ENCODE measurements at regions not wholly inside any gene's neighbourhood (a gene's known extent, or its start where the extent isn't known, plus 50 kb on each side); places are given as distances from the start of the nearest gene placed in this dataset.

DNA sequence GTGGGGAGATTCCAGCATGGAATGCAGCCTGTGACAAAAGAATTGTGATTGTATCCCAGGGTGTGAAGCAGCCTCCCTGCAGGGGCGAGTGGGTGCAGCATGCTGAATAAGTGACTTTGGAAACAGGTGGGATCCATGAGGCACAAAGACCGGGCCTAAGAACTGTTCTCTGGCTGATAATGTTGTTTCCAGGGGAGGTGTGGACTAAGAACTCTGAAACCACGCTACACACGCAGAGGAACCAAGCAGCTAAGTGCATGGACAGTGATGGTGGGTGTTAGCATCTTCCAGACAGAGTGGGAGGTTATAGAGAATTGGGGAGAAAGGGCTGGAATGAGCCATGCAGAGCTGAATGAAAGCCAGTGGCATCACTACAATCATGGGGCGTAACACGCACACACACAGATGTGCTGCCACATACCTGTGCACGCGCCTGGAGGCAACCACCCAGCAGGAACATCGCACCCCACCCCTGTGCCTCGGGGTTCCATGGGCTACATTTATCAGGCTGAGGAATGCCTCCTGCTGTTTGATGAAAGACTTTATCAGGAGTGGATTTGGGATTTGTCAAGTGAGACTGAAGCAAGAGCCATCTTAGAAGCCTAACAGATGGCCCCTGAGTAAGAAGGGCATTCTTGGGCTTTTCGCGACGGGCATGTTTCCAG lies 424.5 kb upstream of the SALL3 start:
- DNase-seq, result no peak

DNA sequence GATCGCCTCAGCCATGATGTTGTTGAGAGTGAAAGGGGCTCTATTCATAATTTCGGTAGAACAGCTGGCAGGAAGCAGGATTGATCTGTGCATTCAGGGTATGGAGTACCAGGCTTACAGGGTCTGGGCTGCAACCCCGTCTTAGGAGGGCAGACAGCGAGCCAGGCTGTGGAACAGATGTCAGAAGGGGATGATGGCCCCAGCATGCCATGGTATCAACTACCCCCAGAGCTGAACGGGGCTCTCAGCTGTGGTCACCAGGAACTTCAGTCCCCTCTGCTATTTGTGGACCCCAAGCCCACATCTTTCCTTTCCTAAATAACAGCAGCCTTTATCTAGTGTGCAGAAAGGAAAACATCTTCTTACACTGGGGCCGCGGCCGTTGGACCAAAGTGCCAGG lies 422.2 kb upstream of the SALL3 start:
- DNase-seq, result no peak

DNA sequence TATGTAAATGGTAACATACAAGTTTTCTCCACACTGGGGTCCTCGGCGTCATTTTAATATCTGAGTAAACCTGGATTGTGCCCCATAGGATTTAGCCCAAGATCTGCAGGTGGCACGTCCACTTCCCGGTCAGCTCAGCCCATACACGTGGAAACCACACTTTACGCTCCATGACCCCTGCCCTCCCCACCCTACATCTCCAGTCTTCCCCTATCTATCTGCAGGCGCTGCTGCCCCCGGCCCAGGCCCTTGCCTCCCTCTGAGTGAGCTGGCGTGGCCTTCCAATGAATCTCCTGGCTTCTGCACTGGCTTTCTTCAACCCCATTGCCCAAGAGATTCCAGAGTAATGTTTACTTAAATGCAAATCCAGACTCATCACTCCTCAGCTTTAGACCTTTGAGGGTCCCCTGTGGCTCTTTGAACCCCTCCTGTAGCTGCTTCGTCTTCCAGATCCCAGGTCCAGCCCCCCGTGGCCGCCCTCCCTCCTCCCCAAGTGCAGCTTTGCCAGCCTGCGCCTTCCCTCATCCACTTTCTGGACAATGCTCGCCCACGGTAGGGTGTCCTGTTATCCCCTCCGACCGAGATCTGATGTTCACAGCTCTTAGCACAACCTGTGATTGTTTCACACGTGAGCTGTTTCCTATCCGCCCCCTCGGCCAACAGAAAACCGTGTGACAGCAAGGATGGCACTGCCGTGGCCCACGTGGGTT lies 421.4 kb upstream of the SALL3 start:
- no peak for DNase-seq

DNA sequence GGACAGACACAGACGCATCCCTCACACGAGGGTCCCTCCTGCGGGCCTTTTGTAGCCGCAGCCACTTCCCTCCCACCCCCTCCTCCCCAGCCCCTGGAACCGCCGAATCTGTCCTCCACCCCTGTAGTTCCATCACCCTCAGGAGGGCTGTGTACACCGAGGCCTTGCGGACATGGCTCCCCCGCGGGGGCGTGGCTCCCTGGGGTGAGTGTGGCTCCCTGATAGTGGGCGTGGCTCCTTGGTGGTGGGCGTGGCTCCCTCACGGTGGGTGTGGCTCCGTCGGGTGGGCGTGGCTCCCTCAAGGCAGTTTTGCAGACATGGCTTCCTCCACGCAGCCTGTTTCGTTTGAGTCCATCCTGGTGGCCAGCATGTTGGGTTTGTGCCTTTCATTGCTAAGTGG lies 420.7 kb upstream of the SALL3 start:
- DNase-seq, result no peak

DNA sequence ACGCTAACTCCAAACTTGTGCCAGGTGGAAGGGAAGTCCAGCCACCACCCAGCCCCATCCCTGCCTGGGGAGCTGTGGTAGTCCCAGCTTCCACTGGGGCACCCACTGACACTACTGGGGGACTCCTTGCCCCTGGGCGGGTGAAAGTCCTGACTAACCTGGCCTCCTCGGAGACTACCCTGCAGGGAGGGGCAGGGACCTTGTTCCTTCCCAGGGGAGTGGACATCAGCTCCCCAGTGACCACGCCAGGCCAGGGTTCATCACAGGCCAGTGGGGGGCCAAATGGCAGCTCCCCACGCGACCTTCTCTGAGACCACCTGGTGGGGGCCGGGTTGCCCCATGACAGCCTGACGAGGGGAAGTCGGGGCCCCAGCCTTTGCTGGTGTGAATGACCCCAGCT lies 420.0 kb upstream of the SALL3 start:
- no peak for DNase-seq

DNA sequence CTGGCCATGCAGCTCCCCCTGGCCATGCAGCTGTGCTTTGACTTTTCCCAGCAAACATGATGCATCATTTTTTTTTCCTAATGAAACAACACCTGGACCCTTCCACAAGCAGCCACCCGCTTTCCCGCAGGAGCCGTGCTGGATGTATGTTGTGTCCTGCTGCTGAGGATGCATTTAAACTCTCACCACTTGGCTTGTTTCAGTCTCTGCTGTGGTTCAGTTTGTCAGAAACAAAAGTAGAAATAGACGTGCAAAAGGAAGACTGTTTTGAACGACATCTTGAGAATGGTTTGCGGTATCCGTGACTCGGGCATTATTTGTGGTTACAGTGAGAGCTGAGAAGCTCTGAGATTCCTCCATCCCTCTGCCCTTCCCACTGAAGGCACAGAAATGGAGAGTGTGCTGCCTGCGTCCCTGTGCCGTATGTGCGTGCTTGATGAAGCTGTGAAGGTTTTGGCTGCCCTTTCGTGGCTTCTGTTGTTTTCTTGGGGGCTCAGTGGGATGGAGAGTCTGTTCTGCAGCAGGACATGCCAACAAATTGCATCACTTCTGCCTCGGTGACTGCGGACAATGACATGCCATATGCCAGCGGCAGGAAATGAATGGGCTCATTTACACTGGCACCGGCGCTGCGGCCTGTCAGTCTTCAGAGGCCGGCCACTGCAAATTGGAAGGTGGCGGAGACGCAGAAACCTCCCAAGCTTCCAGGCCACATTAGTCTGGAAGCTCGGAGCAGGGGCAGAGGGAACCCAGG lies 417.7 kb upstream of the SALL3 start:
- peak; percentile 3 to 67 for DNase-seq

DNA sequence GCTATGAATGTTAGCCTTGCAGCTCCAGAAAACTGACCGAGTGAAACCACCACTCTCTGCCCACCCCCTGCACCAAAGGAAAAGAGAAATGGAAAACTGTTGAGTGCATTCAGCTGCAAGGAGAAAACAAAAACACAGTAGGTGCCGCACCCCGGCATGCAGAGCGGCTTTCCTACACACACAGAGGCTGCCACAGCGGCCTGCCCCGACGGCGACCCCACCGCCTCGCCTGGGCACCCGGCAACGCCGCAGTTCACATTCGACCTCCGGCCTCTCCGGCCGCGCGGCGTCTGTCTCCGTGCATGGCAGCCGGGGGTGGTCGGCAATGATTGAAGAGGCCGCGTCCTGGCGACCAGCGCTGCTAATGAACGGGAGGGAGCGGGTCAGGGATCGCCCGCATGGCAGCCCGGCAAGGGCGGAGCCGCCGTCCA lies 417.1 kb upstream of the SALL3 start:
- DNase-seq, result no peak

DNA sequence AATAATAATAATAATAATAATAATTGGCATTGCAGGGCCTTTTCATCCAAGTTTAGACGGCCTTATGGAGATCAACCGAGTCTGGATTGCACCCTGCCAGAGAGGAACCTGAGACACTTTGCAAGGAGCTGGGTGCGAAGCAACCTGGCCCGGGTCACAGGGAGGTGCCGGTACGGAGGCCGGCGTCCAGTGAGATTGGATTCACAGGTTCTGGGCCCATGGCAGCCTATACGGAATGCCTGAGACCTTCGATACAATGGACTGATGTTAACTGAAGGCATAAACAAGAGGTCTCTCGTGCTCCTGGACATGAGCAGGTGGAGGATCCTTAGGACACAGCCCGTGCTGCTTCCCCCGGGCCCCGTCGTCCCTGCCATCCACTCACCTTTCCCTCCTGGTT lies 416.5 kb upstream of the SALL3 start:
- DNase-seq, result no peak

DNA sequence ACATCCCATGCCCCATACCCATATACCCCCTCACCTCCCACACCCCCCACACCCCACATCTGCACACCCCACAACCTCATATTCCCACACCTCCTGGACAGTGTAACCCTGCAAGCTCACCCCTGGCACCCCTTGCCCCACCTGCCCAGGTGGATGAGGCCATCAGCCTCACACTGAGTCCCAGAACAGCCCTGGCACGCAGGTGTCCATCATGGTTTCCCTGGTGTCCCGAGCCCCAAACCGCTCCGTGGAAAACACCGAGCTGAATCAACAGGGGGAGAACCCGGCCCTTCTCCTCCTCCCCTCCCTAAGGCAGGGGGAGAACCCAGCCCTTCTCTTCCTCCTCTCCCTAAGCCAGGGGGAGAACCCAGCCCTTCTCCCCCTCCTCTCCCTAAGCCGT lies 415.6 kb upstream of the SALL3 start:
- no peak for DNase-seq

DNA sequence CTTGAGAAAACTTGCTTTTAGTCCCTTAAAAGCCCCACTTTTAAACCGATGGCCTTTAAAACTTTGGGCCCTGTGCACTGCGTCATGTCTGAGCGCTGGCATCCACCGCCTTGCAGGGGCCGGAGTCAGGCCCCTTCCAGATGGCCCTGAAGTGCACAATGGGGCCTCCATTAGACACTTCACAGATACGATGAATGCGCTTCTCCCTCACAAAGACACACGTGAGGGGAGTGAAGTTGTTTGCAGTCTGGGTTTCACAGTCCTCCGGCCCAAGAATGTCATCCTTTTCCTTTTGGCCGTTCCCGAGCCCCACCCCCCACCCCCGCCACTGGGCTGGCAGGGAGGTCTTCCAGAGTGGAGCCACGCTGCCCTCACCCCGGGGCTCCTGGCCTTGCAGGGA lies 415.1 kb upstream of the SALL3 start:
- DNase-seq, result no peak

DNA sequence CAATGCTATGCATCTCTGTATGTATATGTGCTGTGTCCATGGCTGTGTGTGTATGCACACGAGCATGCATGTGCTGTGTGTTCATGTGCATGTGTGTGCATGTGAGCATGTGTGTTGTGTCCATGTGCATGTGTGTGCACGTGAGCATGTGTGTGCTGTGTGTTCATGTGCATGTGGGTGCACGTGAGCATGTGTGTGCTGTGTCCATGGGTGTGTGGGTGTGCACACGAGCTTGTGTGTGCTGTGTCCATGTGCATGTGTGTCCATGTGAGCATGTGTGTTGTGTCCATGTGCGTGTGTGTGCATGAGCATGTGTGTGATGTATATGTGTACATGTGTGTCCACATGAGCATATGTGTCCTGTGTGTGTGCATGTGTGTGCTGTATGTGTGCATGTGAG lies 414.4 kb upstream of the SALL3 start:
- no peak for DNase-seq

DNA sequence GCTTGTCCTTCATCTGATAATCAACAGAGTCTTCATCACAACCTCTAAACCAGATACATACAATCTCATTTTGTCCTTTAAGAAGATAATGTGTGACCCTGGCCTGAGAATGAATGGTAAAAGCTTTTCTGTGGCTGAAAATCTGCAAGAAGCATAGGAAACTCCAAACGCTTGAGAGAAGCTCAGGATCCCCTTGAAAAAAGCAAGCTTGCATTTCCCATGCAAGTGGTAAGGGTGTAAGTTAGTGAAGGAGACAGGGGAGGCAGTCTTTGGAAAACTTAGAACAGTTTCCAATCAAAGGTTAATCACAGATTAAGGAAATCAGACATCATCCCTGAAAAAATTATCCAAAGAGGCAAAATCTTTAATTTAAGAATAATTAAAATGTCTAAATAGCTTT lies 413.6 kb upstream of the SALL3 start:
- no peak for DNase-seq

DNA sequence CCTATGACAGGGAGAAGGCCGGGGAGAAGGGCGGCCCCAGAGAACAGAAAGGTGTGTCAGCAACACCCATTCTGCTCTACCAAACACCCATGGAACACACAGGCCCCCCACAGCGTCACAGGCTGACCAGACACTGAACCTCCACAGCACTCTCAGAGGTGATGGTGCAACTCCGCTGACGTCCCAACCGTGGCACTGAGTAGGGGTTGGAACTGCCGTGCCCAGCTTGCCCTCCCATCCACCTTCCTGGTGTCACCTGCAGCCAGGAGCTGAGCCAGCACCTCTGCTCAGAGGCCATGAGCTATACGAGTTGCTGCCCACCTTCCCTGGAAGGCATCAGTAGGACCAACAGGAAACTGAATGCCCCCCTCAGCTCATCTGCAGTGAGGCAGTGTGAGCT lies 412.9 kb upstream of the SALL3 start:
- no peak for DNase-seq

DNA sequence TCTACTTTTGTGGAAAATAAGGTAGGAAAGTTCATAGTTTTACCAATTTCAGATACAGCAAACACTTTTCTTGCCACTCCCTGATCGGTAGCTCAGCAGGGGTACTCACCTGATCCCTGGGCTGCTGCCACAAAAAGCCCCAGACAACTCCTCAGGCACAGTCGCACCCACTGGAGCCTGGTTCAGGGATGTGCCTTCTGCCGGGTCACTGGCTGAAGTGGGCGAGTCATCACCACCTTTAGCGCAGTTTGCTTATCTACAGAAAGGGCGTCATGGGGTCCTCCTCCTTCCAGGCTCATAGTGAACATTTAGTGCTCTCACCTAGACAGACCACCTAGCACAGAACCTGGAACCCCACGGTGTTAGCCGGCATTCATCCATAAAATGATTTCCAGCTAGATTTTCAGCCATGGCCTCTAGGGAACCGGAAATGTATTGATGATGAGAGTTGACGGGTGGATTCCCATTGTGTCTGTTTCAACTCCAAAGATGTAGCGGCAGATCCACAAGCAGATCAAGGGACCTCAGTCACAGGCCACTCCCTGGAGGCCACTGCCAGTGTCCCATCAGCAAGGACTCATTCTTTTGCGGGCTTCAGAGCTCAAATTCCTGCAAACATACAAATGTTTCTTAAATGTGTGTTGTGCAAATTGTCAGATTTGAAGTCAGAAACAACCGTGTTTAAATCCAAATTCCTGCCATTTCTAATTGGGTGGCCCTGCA lies 408.4 kb upstream of the SALL3 start:
- no peak for DNase-seq

DNA sequence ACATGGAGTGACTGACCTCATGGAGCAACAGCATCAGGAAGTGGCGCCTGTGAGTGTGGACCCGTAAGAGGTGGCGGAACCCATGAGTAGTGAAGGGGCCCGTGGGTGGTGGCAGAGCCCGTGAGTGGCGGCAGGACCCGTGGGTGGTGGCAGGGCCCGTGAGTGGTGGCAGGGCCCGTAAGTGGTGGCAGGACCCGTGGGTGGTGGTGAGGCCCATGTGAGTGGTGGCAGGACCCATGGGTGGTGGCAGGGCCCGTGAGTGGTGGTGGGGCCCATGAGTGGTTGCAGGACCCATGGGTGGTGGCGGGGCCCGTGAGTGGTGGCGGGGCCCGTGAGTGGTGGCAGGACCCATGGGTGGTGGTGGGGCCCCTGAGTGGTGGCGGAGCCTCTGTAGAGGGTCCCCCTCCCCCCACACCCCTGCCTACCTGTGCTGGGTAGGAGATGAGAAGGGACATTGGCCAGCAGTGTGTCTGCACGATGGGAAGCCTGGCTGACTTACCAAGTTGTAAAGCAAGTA lies 407.7 kb upstream of the SALL3 start:
- DNase-seq, result no peak

DNA sequence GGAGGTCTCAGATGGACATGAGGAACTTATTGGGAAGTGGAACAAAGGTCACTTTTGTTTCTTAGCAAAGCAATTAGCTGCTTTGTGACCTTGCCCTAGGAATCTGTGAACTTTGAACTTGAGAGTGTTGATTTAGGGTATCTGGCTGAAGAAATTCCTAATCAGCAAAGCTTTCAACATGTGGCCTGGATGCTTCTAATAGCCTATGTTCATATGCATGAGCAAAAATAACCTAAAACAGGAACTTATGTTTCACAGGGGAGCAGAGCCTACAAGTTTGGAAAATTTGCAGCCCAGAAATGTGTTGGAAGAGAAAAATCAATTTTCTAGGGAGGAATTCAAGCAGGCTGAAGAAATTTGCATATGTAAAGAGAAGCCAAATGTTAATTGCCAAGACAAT lies 405.8 kb upstream of the SALL3 start:
- DNase-seq, result no peak

DNA sequence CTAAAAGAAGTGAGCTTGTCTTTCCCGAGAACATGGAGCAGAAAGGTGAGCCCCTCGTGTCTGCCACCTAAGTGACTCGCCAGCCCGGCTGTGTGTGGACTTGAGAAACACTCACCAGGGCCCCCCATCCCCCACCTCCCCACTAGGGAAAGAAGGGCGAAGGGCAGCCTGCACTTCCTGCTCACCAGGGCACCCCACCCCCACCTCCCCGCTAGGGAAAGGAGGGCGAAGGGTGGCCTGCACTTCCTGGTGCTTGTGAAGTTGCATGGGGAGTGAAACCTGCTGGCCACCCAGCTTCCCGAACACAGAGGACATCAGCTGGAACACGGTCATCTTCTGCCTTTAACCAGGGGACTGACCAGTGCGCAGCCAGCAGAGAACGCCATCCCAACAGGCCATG lies 402.7 kb upstream of the SALL3 start:
- DNase-seq, result no peak

DNA sequence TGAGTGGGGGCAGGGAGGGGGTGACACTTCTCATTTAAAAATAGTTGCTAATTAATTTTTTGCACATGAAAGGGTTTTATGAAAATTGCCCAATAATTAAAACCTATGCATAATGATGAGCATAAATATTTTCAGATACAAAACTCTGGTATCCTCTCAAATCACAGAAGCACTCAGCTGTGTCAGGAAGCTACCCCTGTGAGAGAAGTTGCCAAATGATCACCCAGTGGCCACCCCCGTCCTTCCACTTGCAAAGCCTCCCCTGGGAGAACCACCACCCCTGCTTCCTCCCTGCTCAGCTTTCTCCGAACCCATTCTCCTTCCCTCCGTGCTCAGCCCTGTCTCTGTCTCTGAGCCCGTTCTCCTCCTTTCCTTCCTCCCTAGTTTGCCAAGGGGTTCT lies 400.2 kb upstream of the SALL3 start:
- no peak for DNase-seq

DNA sequence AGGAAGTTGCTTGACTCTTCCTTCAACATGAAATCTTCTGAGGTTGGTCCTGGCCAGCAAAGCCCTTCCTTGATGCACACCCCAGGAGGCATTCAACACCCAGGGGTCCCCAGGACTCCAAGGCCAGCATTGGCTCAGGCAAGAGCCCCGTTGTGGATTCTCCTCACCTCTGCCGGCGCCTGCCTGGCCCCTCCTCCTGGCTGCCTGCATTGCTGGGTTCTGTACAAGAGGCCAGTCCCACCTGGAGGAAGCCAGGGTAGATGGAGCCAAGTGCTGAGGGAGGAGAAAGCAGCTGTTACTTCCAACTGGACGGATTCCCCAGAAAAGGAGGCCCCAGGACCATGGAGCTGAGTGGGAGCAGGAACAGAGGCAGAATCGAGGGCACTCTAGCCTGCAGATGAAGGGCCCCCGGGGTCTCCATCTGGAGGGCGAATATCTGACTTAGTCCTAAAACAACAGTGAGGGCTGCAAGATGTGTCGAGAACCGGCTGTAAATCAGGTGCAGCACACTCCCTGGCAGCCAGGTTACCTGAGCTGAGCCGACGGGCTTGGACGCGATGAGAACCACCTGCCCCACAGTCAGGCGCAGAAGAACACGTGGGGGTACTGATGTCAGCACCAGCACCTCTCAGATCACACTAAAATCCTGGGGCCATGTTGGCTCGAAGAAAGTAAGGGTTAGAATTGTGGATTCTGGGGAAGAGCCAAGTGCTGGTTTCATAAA lies 399.6 kb upstream of the SALL3 start:
- no peak for DNase-seq

DNA sequence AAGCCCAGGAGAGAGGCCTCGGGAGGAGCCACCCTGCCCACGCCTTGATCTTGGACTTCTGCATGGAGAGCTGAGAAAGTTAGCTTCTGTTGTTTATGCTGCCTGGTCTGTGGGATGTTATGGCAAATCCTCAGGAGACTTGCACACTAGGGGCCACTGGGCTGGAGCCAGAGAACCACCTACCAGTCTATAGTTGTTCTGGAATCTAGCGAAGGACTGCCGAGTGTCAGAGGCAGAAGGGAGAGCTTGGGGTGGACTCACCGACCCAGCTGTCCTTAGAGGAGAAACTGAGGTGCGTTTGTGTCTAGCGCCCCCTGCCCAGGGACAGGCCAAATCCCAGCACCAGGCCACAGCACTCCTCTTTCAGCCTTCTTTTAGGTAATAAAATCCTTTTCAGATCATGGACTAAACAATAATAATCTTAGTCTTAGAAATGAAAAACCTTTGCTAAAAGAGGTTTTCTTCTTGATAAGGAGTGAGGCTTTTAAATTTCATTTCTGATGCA lies 398.7 kb upstream of the SALL3 start:
- DNase-seq, result no peak

DNA sequence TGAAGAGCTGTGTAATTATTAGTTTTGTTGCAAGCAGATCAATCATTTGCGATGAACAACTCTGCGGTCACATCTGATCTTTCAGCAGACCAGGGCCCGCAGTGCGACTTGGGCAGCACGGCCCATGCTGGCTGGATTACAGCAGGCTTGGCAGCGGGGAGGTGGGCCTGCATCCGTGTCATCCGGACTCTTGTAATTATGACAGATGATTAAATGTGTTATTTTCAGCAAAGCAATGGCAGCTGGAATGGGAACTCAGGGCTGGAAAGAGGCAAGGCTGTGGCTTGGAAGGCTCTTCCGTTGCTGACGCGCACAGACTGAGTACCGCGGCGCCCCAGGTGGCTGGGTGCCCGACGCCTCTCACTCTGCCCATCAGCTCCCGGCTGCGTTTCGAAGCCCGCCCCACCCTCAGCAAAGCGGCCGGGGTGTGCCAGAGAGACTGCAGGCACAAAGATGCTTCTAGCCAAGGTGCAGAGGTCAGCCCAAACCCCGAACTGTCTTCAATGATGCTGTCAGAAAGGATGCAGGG lies 397.4 kb upstream of the SALL3 start:
- DNase-seq, result no peak
